SK-N-SH (cell line): ENCODE measurements at regions not wholly inside any gene's neighbourhood (a gene's known extent, or its start where the extent isn't known, plus 50 kb on each side); places are given as distances from the start of the nearest gene placed in this dataset.

Source experiments
- JUND ChIP-seq: IDR thresholded peaks from 2 replicates; pipeline ENCODE4 v1.4.0; 2012
- NRF1 ChIP-seq: IDR thresholded peaks from 2 replicates; pipeline ENCODE4 v1.6.1; 2012; ENCODE audit warnings: low read depth, mild to moderate bottlenecking, low read length
- TF ChIP-seq, protein P1 (sequence below): fragments of 200-600 bp; sonication (generic); IDR thresholded peaks from 2 replicates; pipeline ENCODE4 v1.6.1; 2017; ENCODE audit warnings: antibody characterized with exemption, mild to moderate bottlenecking, moderate library complexity
- TF ChIP-seq, protein P2 (sequence below): IDR thresholded peaks from 2 replicates; pipeline ENCODE4 v1.4.0; 2012; ENCODE audit warnings: low read depth, borderline replicate concordance

DNA sequence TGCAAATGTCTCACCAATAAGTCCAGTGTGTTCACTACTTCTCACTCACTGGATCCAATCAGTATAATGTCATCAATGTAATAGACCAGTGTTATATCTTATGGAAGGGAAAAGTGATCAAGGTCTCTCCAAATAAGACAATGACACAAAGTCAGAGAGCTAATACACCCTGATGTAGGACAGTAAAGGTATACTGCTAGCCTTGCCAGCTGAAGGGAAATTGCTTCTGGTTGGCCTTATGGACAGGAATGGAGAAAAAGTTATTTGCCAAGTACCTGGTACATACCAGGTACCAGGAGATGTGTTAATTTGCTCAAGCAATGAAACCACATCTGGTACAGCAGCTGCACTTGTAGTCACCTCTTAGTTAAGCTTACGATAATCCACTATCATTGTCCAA is 141.0 kb downstream of the LTN1 start:
- TF ChIP-seq, protein P1, sequence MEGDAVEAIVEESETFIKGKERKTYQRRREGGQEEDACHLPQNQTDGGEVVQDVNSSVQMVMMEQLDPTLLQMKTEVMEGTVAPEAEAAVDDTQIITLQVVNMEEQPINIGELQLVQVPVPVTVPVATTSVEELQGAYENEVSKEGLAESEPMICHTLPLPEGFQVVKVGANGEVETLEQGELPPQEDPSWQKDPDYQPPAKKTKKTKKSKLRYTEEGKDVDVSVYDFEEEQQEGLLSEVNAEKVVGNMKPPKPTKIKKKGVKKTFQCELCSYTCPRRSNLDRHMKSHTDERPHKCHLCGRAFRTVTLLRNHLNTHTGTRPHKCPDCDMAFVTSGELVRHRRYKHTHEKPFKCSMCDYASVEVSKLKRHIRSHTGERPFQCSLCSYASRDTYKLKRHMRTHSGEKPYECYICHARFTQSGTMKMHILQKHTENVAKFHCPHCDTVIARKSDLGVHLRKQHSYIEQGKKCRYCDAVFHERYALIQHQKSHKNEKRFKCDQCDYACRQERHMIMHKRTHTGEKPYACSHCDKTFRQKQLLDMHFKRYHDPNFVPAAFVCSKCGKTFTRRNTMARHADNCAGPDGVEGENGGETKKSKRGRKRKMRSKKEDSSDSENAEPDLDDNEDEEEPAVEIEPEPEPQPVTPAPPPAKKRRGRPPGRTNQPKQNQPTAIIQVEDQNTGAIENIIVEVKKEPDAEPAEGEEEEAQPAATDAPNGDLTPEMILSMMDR: no peak
- TF ChIP-seq, protein P2, sequence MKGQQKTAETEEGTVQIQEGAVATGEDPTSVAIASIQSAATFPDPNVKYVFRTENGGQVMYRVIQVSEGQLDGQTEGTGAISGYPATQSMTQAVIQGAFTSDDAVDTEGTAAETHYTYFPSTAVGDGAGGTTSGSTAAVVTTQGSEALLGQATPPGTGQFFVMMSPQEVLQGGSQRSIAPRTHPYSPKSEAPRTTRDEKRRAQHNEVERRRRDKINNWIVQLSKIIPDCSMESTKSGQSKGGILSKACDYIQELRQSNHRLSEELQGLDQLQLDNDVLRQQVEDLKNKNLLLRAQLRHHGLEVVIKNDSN: no peak
- TF ChIP-seq NRF1: no peak
- TF ChIP-seq JUND: no peak
